ENCODE measurements at regions not wholly inside any gene's neighbourhood (a gene's known extent, or its start where the extent isn't known, plus 50 kb on each side); places are given as distances from the start of the nearest gene placed in this dataset.

- no peak for DNase-seq (ENCODE audit: low read depth)
- H3K4me3 ChIP-seq (ENCODE audit: low read depth, low read length): no peak overlapping the region
- no peak for TF ChIP-seq CTCF (IDR thresholded peaks at IDR 0.05; ENCODE audit: insufficient read depth, low read length)
Measured at GRCh38 chr14:62315631-62316030, 553.4 kb downstream of the SNAPC1 start.

GRCh38 chr14:62322216-62322615, 560.0 kb downstream of the SNAPC1 start:
- H3K4me3 ChIP-seq (ENCODE audit: low read depth, low read length): no peak overlapping the region
- TF ChIP-seq CTCF (IDR thresholded peaks at IDR 0.05; ENCODE audit: insufficient read depth, low read length): no peak
- DNase-seq (ENCODE audit: low read depth): no peak

- DNase-seq (ENCODE audit: low read depth): no peak
- TF ChIP-seq CTCF (IDR thresholded peaks at IDR 0.05; ENCODE audit: insufficient read depth, low read length): no peak
- no peak overlapping the region for H3K4me3 ChIP-seq (ENCODE audit: low read depth, low read length)
Measured at GRCh38 chr14:62329427-62329826, 567.2 kb downstream of the SNAPC1 start.

GRCh38 chr14:62347562-62348011, 585.4 kb downstream of the SNAPC1 start:
- TF ChIP-seq CTCF (IDR thresholded peaks at IDR 0.05; ENCODE audit: insufficient read depth, low read length): no peak
- DNase-seq (ENCODE audit: low read depth): no peak
- H3K4me3 ChIP-seq (ENCODE audit: low read depth, low read length): no peak overlapping the region

- TF ChIP-seq CTCF (IDR thresholded peaks at IDR 0.05; ENCODE audit: insufficient read depth, low read length): no peak
- no peak overlapping the region for H3K4me3 ChIP-seq (ENCODE audit: low read depth, low read length)
- DNase-seq (ENCODE audit: low read depth): no peak
Measured at GRCh38 chr14:62357362-62357761, 595.1 kb downstream of the SNAPC1 start.

- DNase-seq (ENCODE audit: low read depth): no peak
- H3K4me3 ChIP-seq (ENCODE audit: low read depth, low read length): no peak overlapping the region
Measured at GRCh38 chr14:62364161-62364560, 601.9 kb downstream of the SNAPC1 start.

More at GRCh38 chr14:62364161-62364560, 601.9 kb downstream of the SNAPC1 start:
- no peak for TF ChIP-seq CTCF (IDR thresholded peaks at IDR 0.05; ENCODE audit: insufficient read depth, low read length)

Measured in fibroblast of the aortic adventitia (primary cell).